K562 (cell line): ENCODE measurements at regions not wholly inside any gene's neighbourhood (a gene's known extent, or its start where the extent isn't known, plus 50 kb on each side); places are given as distances from the start of the nearest gene placed in this dataset.

Experiments
- ATAC-seq: fragments of 200-7000 bp; cut with Tn5 transposase; 3 replicates; pipeline ENCODE4 v1.9.1; 2020; ENCODE audit warnings: moderate library complexity
- BruUV-seq: library from RNA; stranded (reverse); fragments of 400-500 nt; replicated peaks from 2 replicates; lab custom pipeline; 2021; lab: Mats Ljungman, UMichigan
- CTCF ChIA-PET: fragments of 300-600 bp; formaldehyde crosslinking; extraction: SDS; loops from one replicate; lab custom pipeline; 2021; ENCODE audit warnings: low intra/inter-chr PET ratio; lab: Yijun Ruan, JAX
- POLR2A ChIA-PET: fragments of 300-600, 350-650 bp; sonication (Branson Sonifier 250); formaldehyde crosslinking; extraction: SDS; loops from one replicate; lab custom pipeline; 2021; ENCODE audit warnings: antibody characterized with exemption, inconsistent platforms; lab: Yijun Ruan, JAX
- DNase-seq, 4 experiments: peaks; one replicate each; pipeline versions ENCODE4 v3.0.0 to v3.0.0-alpha.2; 2011 to 2018; ENCODE audit warnings: low spot score in 3 of 4, mixed read lengths in 3 of 4; ENCODE audit errors: extremely low read depth in 1 of 4
- FAIRE-seq: peaks from 2 replicates; lab custom pipeline; 2011; peaks lifted over from hg19 to GRCh38; lab: Jason Lieb, UNC
- H2AFZ ChIP-seq: 2 replicates; pipeline ENCODE4 v1.6.0; 2011; ENCODE audit warnings: low read depth, low read length, control low read depth, inconsistent platforms
- H3K27ac ChIP-seq: fragments of 200-600 bp; 3 replicates; pipeline ENCODE4 v1.8.0; 2011; ENCODE audit warnings: low read depth, mild to moderate bottlenecking, control low read depth, inconsistent platforms, low read length, moderate library complexity, mixed read lengths; ENCODE audit errors: extremely low read depth
- H3K27me3 ChIP-seq, 2 experiments: fragments of 300-600 bp in 1 of 2; 2 replicates in 1 of 2; 3 replicates in 1 of 2; pipeline versions ENCODE4 v1.6.0 to v1.8.0; 2011; ENCODE audit warnings: inconsistent platforms in 2 of 2, low read length in 2 of 2, mild to moderate bottlenecking in 1 of 2, mixed read lengths in 1 of 2, moderate library complexity in 1 of 2; ENCODE audit not compliant: control insufficient read depth in 2 of 2, insufficient read depth in 2 of 2
- H3K36me3 ChIP-seq: fragments of 300-600 bp; 3 replicates; pipeline ENCODE4 v1.8.0; 2011; ENCODE audit warnings: mild to moderate bottlenecking, low read length, inconsistent platforms; ENCODE audit not compliant: control insufficient read depth, insufficient read depth
- H3K4me1 ChIP-seq, 2 experiments: fragments of 200-600 bp in 1 of 2; replicated peaks in 1 of 2; 2 replicates in 1 of 2; 3 replicates in 1 of 2; pipeline versions ENCODE4 v1.5.1 to v1.8.0; 2011; ENCODE audit warnings: inconsistent platforms in 2 of 2, low read length in 2 of 2, mild to moderate bottlenecking in 1 of 2, mixed read lengths in 1 of 2, moderate library complexity in 1 of 2; ENCODE audit not compliant: control insufficient read depth in 2 of 2, insufficient read depth in 2 of 2
- H3K4me2 ChIP-seq: 2 replicates; pipeline ENCODE4 v1.6.1; 2011; ENCODE audit warnings: low read length, control low read depth, inconsistent platforms, mixed read lengths; ENCODE audit not compliant: insufficient read depth
- H3K4me3 ChIP-seq: fragments of 200-600 bp; sonication (generic), shearing (Covaris generic); 2 replicates; pipeline ENCODE4 v1.5.1; 2016; ENCODE audit warnings: control low read depth, inconsistent platforms
- H3K79me2 ChIP-seq: fragments of 200-600 bp; 3 replicates; pipeline ENCODE4 v1.8.0; 2011; ENCODE audit warnings: low read length, inconsistent platforms; ENCODE audit not compliant: control insufficient read depth, insufficient read depth
- H3K9ac ChIP-seq, 2 experiments: 2 replicates each; pipeline versions ENCODE4 v1.6.0 to v1.6.1; 2011; ENCODE audit warnings: low read depth in 2 of 2, low read length in 2 of 2, control low read depth in 1 of 2, inconsistent platforms in 1 of 2, mild to moderate bottlenecking in 1 of 2, mixed read lengths in 1 of 2; ENCODE audit not compliant: insufficient read depth in 1 of 2
- H3K9me1 ChIP-seq: one replicate; pipeline ENCODE4 v1.6.0; 2011; ENCODE audit warnings: inconsistent platforms, mild to moderate bottlenecking, low read length, moderate library complexity; ENCODE audit not compliant: control insufficient read depth, insufficient read depth
- H3K9me3 ChIP-seq: replicated peaks from 2 replicates; pipeline ENCODE4 v1.5.1; 2011; ENCODE audit warnings: low read depth, low read length, inconsistent platforms; ENCODE audit not compliant: control insufficient read depth, insufficient read depth
- H4K20me1 ChIP-seq: replicated peaks from 2 replicates; pipeline ENCODE4 v1.6.1; 2011; ENCODE audit warnings: low read length, inconsistent platforms, mixed read lengths; ENCODE audit not compliant: control insufficient read depth, insufficient read depth
- CHD1 ChIP-seq: fragments of 200-600 bp; sonication (generic); IDR thresholded peaks from one replicate; pipeline ENCODE4 v1.6.1; 2012; ENCODE audit warnings: mild to moderate bottlenecking, moderate library complexity, low read length, inconsistent platforms
- CREBBP ChIP-seq: IDR thresholded peaks from one replicate; pipeline ENCODE4 v1.6.1; 2012; ENCODE audit warnings: low read depth, mild to moderate bottlenecking, control low read depth, inconsistent platforms, low read length
- HNRNPH1 ChIP-seq: fragments of 200-400 bp; formaldehyde crosslinking; optimal IDR thresholded peaks from 2 replicates; pipeline ENCODE3; 2017; ENCODE audit warnings: low read depth, mild to moderate bottlenecking, low read length, moderate library complexity
- ILF3 ChIP-seq: fragments of 450-650 bp; IDR thresholded peaks from 2 replicates; pipeline ENCODE4 v1.6.1; 2018; ENCODE audit warnings: antibody characterized with exemption, mild to moderate bottlenecking, moderate library complexity, borderline replicate concordance
- MYC ChIP-seq, 2 experiments: fragments of 250-450 bp in 1 of 2; sonication (Bioruptor Pico) in 1 of 2; IDR thresholded peaks; 2 replicates each; pipeline versions ENCODE4 v1.5.1 to v1.6.1; 2012 to 2021; ENCODE audit warnings: low read depth in 2 of 2, borderline replicate concordance in 1 of 2, improper control_type of control experiment in 1 of 2, low read length in 1 of 2, mild to moderate bottlenecking in 1 of 2, moderate library complexity in 1 of 2
- RBM25 ChIP-seq: fragments of 200-400 bp; formaldehyde crosslinking; IDR thresholded peaks from 2 replicates; pipeline ENCODE4 v1.6.1; 2018; ENCODE audit warnings: low read length, low read depth, moderate library complexity; ENCODE audit not compliant: severe bottlenecking
- YY1 ChIP-seq, 3 experiments: IDR thresholded peaks; 2 replicates each; pipeline ENCODE4 v1.6.1; 2011; ENCODE audit warnings: low read length in 2 of 3, mild to moderate bottlenecking in 2 of 3, moderate library complexity in 2 of 3, borderline replicate concordance in 1 of 3, control low read depth in 1 of 3, low read depth in 1 of 3; ENCODE audit not compliant: insufficient read depth in 3 of 3, insufficient replicate concordance in 2 of 3, control insufficient read depth in 1 of 3, insufficient read length in 1 of 3; ENCODE audit errors: extremely low read depth in 1 of 3
- ZNF217 ChIP-seq: sonication (generic); formaldehyde crosslinking; IDR thresholded peaks from 2 replicates; pipeline ENCODE4 v1.8.0; 2022; ENCODE audit warnings: mild to moderate bottlenecking, missing genetic modification reagents
- WGBS: fragments of 100-300 bp; shearing (Covaris generic); methylation state at CpG from one replicate; pipeline ENCODE4 v1.1.6; 2016; ENCODE audit warnings: low coverage, mixed read lengths; ENCODE audit not compliant: insufficient coverage; ENCODE audit errors: missing lambda C conversion rate; 5-methylcytosine and 5-hydroxymethylcytosine counted together
- in situ Hi-C: fragments of 300-500 bp; cut with MboI; formaldehyde crosslinking; loops from 4 replicates; pipeline ENCODE4 v1.15.0; 2018; ENCODE audit warnings: inconsistent platforms, mixed read lengths
- intact Hi-C: fragments of 100-400 bp; cut with micrococcal nuclease; formaldehyde crosslinking; loops from 2 replicates; pipeline ENCODE4 v1.14.2; 2022
- TF ChIP-seq, protein P1 (sequence below): fragments of 450-650 bp; conservative IDR thresholded peaks from 2 replicates; pipeline ENCODE4 v1.6.1; 2016; ENCODE audit warnings: missing genetic modification characterization, low read depth, mild to moderate bottlenecking, missing compliant biosample characterization, moderate library complexity
- TF ChIP-seq, protein P2 (sequence below), 2 experiments: fragments of 450-650 bp; IDR thresholded peaks; 2 replicates each; pipeline ENCODE4 v1.6.1; 2016
- TF ChIP-seq, protein P3 (sequence below): IDR thresholded peaks from 2 replicates; pipeline ENCODE4 v1.6.1; 2011; ENCODE audit not compliant: insufficient read length; ENCODE audit errors: extremely low read depth
- TF ChIP-seq, protein P4 (sequence below): fragments of 250-450 bp; sonication (Bioruptor Pico); IDR thresholded peaks from 2 replicates; pipeline ENCODE4 v1.5.0; 2021; ENCODE audit warnings: mild to moderate bottlenecking, moderate library complexity

DNA sequence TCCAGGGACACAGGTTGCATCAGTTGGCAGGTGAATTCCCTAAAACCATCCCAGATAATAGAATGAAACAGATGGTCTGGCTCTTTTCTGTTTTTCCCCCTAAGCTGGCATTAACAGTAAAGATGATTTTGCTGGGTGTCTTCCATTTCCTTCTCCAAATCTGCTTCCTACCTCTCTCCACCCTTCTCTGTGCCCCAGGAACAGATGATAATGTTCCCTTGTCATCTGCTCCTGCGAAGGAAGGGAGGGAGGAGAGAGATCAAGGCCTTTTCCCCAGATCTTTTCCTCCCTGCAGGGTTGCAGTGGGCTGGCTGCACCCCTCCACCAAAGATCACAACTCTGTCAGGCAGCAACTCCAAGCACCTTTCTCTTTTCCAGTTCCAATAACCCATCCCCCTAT, 156.5 kb upstream of the PRDM1 start:
- in situ Hi-C loops = no loop called here
- Histone ChIP-seq H3K79me2 (no peaks in the 10 kb centered on the region), H3K4me3 (no peak overlapping the region), H3K27me3 (peaks cover 15 to 19% of the 10 kb centered on the region in 2 experiments), H3K9me3 (no peaks in the 10 kb centered on the region), H3K4me2 (no peak overlapping the region), H3K27ac (no peak overlapping the region), H4K20me1 (no peaks in the 10 kb centered on the region), H2AFZ (no peak overlapping the region), H3K36me3 (no peaks in the 10 kb centered on the region), H3K4me1 (no peaks in the 10 kb centered on the region), H3K9me1 (no peaks in the 10 kb centered on the region), H3K9ac (no peak overlapping the region)
- TF ChIP-seq MYC (IDR thresholded peaks at IDR 0.05; ENCODE audit: low read depth, low read length) (no peak), MYC (CRISPR knock-in tag; IDR thresholded peaks at IDR 0.05; ENCODE audit: borderline replicate concordance, low read depth) (no peak), ZNF217 (CRISPR knock-in tag) (no peak), ILF3 (no peak), CREBBP (no peak), RBM25 (no peak), CHD1 (no peak), HNRNPH1 (no peak), YY1 (IDR thresholded peaks at IDR 0.05; ENCODE audit: borderline replicate concordance in 1 of 3, control insufficient read depth in 1 of 3, extremely low read depth in 1 of 3, insufficient read depth in 3 of 3, insufficient read length in 1 of 3, insufficient replicate concordance in 2 of 3, low read depth in 1 of 3, low read length in 2 of 3) (no peak)
- TF ChIP-seq, protein P1, sequence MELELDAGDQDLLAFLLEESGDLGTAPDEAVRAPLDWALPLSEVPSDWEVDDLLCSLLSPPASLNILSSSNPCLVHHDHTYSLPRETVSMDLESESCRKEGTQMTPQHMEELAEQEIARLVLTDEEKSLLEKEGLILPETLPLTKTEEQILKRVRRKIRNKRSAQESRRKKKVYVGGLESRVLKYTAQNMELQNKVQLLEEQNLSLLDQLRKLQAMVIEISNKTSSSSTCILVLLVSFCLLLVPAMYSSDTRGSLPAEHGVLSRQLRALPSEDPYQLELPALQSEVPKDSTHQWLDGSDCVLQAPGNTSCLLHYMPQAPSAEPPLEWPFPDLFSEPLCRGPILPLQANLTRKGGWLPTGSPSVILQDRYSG (tag) = no peak
- TF ChIP-seq, protein P2, sequence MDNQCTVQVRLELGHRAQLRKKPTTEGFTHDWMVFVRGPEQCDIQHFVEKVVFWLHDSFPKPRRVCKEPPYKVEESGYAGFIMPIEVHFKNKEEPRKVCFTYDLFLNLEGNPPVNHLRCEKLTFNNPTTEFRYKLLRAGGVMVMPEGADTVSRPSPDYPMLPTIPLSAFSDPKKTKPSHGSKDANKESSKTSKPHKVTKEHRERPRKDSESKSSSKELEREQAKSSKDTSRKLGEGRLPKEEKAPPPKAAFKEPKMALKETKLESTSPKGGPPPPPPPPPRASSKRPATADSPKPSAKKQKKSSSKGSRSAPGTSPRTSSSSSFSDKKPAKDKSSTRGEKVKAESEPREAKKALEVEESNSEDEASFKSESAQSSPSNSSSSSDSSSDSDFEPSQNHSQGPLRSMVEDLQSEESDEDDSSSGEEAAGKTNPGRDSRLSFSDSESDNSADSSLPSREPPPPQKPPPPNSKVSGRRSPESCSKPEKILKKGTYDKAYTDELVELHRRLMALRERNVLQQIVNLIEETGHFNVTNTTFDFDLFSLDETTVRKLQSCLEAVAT (IDR thresholded peaks at IDR 0.05) = no peak
- TF ChIP-seq, protein P3, sequence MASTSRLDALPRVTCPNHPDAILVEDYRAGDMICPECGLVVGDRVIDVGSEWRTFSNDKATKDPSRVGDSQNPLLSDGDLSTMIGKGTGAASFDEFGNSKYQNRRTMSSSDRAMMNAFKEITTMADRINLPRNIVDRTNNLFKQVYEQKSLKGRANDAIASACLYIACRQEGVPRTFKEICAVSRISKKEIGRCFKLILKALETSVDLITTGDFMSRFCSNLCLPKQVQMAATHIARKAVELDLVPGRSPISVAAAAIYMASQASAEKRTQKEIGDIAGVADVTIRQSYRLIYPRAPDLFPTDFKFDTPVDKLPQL = no peak
- TF ChIP-seq, protein P4, sequence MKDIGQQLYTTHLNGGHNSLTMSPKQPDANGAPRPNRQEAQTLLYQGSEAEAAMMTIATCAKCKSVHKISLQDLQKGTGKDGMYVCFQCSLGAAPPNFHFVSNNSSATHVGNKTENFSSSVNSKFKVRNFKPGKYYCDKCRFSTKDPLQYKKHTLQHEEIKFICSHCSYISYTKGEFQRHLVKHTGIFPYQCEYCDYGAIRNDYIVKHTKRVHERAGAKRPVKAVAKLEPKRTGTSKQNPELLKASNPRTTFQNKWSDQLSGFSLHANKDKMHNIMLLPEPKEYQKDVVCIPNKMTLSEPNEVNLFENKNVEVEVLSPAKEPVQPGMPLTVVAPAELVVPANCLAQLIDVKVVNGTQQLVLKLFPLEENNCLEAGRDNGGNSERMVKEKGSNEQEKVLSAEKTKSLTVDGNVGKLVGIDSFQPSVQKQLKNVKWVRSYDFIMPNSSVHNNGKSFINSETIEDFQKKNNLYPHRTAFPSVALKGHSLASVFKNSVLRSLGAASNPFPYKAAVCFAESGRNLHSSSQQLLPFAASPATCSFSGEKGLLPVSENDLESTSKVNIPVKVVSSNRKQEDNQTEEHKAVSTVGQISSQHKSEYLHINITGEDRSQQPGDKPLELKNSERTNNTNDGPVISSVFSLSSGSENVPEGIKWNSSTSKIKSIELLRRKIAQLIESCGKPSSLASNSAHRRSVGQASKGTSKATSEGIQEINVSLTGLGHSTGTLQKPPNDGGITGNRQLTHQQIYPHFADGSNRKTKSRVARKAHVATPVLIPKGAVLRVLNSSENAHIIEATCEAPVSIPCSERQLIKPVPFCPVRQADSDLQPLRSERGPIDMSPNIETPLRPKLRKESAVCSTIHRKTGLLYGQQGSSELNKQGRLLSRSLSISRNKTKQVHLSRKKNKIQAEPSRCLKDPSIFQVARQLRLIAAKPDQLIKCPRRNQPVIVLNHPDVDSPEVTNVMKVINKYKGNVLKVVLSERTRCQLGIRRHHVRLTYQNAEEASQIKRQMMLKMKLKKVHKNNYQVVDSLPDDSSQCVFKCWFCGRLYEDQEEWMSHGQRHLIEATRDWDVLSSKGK (CRISPR knock-in tag) = no peak
- 0% methylated on average over 1 of the region's 1 CpG for WGBS
- no TSS peak for BruUV-seq
- no peak for FAIRE-seq
- ChIA-PET POLR2A (interaction anchor here (0.7 to 0.9 kb wide), 2 partner anchors 12 to 14 kb away, joined by 3 read pairs; no protein-coding TSS in a partner anchor), CTCF (no interaction called here)
- intact Hi-C loops = loop anchor here (10.0 kb wide), 1 partner anchor 445 kb away; no protein-coding TSS in a partner anchor
- ATAC-seq = no peak
- no peak for DNase-seq
